B cell (primary cell): ENCODE measurements at regions not wholly inside any gene's neighbourhood (a gene's known extent, or its start where the extent isn't known, plus 50 kb on each side); places are given as distances from the start of the nearest gene placed in this dataset.

Source experiments
- ATAC-seq: fragments of 200-7000 bp; cut with Tn5 transposase; one replicate; pipeline ENCODE4 v1.10.0; 2021; ENCODE audit warnings: low read depth, mild to moderate bottlenecking, moderate number of reproducible peaks, moderate library complexity
- CTCF ChIA-PET: fragments of 350-600 bp; sonication (Branson Sonifier 250); formaldehyde crosslinking; loops from one replicate; lab custom pipeline; 2021; ENCODE audit warnings: antibody characterized with exemption, inconsistent platforms; lab: Charles Lee
- POLR2A ChIA-PET: fragments of 350-600 bp; sonication (Branson Sonifier 250); formaldehyde crosslinking; loops from one replicate; lab custom pipeline; 2021; ENCODE audit warnings: antibody characterized with exemption; lab: Charles Lee
- DNase-seq: peaks from one replicate; pipeline ENCODE4 v3.0.0; 2013
- H2AFZ ChIP-seq: 2 replicates; pipeline ENCODE4 v1.6.1; 2012; ENCODE audit warnings: mild to moderate bottlenecking, low read depth, low read length; ENCODE audit not compliant: insufficient read depth, poor library complexity, severe bottlenecking
- H3K27ac ChIP-seq, 2 donors: 1 replicate in 1 of 2; 2 replicates in 1 of 2; pipeline ENCODE4 v1.5.1; 2012 to 2013; ENCODE audit warnings: low read length in 2 of 2, mild to moderate bottlenecking in 2 of 2, moderate library complexity in 1 of 2
- H3K27me3 ChIP-seq, 4 experiments: fragments of 200-600 bp in 1 of 4; sonication (generic) in 1 of 4; replicated peaks in 1 of 4; 1 replicate in 2 of 4; 2 replicates in 2 of 4; pipeline versions ENCODE4 v1.6.1 to v1.7.0; 2013 to 2016; ENCODE audit warnings: low read length in 3 of 4, mild to moderate bottlenecking in 2 of 4, mixed read lengths in 1 of 4, moderate library complexity in 1 of 4; ENCODE audit not compliant: insufficient read depth in 4 of 4, control insufficient read depth in 3 of 4; ENCODE audit errors: control extremely low read depth in 1 of 4
- H3K36me3 ChIP-seq, 2 experiments: replicated peaks in 1 of 2; 1 replicate in 1 of 2; 2 replicates in 1 of 2; pipeline versions ENCODE4 v1.6.1 to v1.7.1; 2013; ENCODE audit warnings: low read length in 1 of 2; ENCODE audit not compliant: insufficient read depth in 2 of 2, control insufficient read depth in 1 of 2; ENCODE audit errors: control extremely low read depth in 1 of 2, extremely low read depth in 1 of 2
- H3K4me1 ChIP-seq, 2 donors: fragments of 200-600 bp in 1 of 2; sonication (generic) in 1 of 2; 1 replicate in 1 of 2; 2 replicates in 1 of 2; pipeline versions ENCODE4 v1.5.1 to v1.6.1; 2013 to 2017; ENCODE audit warnings: low read length in 2 of 2; ENCODE audit not compliant: control insufficient read depth in 2 of 2, insufficient read depth in 2 of 2
- H3K4me2 ChIP-seq: replicated peaks from 2 replicates; pipeline ENCODE3; 2012; ENCODE audit warnings: mild to moderate bottlenecking, low read depth, low read length; ENCODE audit not compliant: poor library complexity, severe bottlenecking
- H3K4me3 ChIP-seq, 5 experiments: fragments of 200-600 bp in 1 of 5; sonication (generic) in 1 of 5; 1 replicate in 3 of 5; 2 replicates in 2 of 5; pipeline versions ENCODE4 v1.5.1 to v1.7.0; 2011 to 2016; ENCODE audit warnings: low read length in 4 of 5, mild to moderate bottlenecking in 4 of 5, low read depth in 2 of 5, control low read depth in 1 of 5, moderate library complexity in 1 of 5; ENCODE audit not compliant: insufficient read depth in 1 of 5; ENCODE audit errors: control extremely low read depth in 1 of 5, extremely low read depth in 1 of 5
- H3K79me2 ChIP-seq: fragments of 200-600 bp; sonication (generic); one replicate; pipeline ENCODE4 v1.6.0; 2016; ENCODE audit warnings: low read length; ENCODE audit not compliant: control insufficient read depth, insufficient read depth
- H3K9ac ChIP-seq: fragments of 200-600 bp; sonication (generic); 2 replicates; pipeline ENCODE4 v1.6.1; 2017; ENCODE audit warnings: mild to moderate bottlenecking, low read length, moderate library complexity
- H3K9me3 ChIP-seq, 3 donors: one replicate each; pipeline versions ENCODE4 v1.6.1 to v1.7.1; 2013; ENCODE audit warnings: low read length in 2 of 3; ENCODE audit not compliant: control insufficient read depth in 2 of 3, insufficient read depth in 1 of 3; ENCODE audit errors: control extremely low read depth in 1 of 3
- H4K20me1 ChIP-seq: 2 replicates; pipeline ENCODE4 v1.6.0; 2012; ENCODE audit warnings: mild to moderate bottlenecking, low read length; ENCODE audit not compliant: insufficient read depth, control insufficient read depth, poor library complexity, severe bottlenecking
- H3K27ac Mint-ChIP-seq: one replicate; pipeline ENCODE4 v1.8.0; 2021; ENCODE audit warnings: mixed read lengths
- H3K27me3 Mint-ChIP-seq: one replicate; pipeline ENCODE4 v1.8.0; 2021; ENCODE audit warnings: mixed read lengths
- H3K4me1 Mint-ChIP-seq: one replicate; pipeline ENCODE4 v1.8.0; 2021; ENCODE audit warnings: mixed read lengths
- H3K4me3 Mint-ChIP-seq: one replicate; pipeline ENCODE4 v1.8.0; 2021; ENCODE audit warnings: mixed read lengths
- H3K9me3 Mint-ChIP-seq: one replicate; pipeline ENCODE4 v1.8.0; 2022; ENCODE audit warnings: mixed read lengths; ENCODE audit not compliant: insufficient read depth
- EZH2 ChIP-seq: IDR thresholded peaks from 2 replicates; pipeline ENCODE4 v1.6.1; 2012; ENCODE audit warnings: borderline replicate concordance, low read depth, mild to moderate bottlenecking, moderate library complexity, low read length; ENCODE audit not compliant: insufficient read depth, poor library complexity, severe bottlenecking
- WGBS: methylation state at CpG from one replicate; pipeline ENCODE4 v1.1.5; 2013; ENCODE audit warnings: missing lambda C conversion rate; ENCODE audit not compliant: insufficient coverage; 5-methylcytosine and 5-hydroxymethylcytosine counted together
- intact Hi-C: fragments of 100-400 bp; cut with micrococcal nuclease; formaldehyde crosslinking; loops from one replicate; pipeline ENCODE4 v1.10.0; 2022
- TF ChIP-seq, protein P1 (sequence below): fragments of 200-600 bp; IDR thresholded peaks from one replicate; pipeline ENCODE4 v1.8.0; 2022; ENCODE audit warnings: antibody characterized with exemption, mild to moderate bottlenecking

GRCh38 chr3:117721866-117722265 is 1012.3 kb downstream of the TUSC7 start:
- no peak for DNase-seq
- ChIA-PET POLR2A (no interaction called here), CTCF (interaction anchor here (1.1 kb wide), 1 partner anchor 13 kb away, joined by 3 read pairs; no protein-coding TSS in a partner anchor)
- Mint-ChIP-seq H3K27me3 (no peaks in the 10 kb centered on the region), H3K4me3 (no peak overlapping the region), H3K27ac (no peak overlapping the region), H3K9me3 (no peaks in the 10 kb centered on the region), H3K4me1 (peaks cover 8% of the 10 kb centered on the region)
- Histone ChIP-seq H3K9me3 (no peaks in the 10 kb centered on the region), H3K27me3 (no peaks in the 10 kb centered on the region), H2AFZ (no peak overlapping the region), H3K36me3 (no peaks in the 10 kb centered on the region), H4K20me1 (no peaks in the 10 kb centered on the region), H3K27ac (no peak overlapping the region), H3K9ac (no peak overlapping the region), H3K79me2 (no peaks in the 10 kb centered on the region), H3K4me2 (no peak overlapping the region), H3K4me3 (no peak overlapping the region), H3K4me1 (peaks cover 0 to 2% of the 10 kb centered on the region in 2 donors)
- no peak for TF ChIP-seq EZH2
- TF ChIP-seq, protein P1, sequence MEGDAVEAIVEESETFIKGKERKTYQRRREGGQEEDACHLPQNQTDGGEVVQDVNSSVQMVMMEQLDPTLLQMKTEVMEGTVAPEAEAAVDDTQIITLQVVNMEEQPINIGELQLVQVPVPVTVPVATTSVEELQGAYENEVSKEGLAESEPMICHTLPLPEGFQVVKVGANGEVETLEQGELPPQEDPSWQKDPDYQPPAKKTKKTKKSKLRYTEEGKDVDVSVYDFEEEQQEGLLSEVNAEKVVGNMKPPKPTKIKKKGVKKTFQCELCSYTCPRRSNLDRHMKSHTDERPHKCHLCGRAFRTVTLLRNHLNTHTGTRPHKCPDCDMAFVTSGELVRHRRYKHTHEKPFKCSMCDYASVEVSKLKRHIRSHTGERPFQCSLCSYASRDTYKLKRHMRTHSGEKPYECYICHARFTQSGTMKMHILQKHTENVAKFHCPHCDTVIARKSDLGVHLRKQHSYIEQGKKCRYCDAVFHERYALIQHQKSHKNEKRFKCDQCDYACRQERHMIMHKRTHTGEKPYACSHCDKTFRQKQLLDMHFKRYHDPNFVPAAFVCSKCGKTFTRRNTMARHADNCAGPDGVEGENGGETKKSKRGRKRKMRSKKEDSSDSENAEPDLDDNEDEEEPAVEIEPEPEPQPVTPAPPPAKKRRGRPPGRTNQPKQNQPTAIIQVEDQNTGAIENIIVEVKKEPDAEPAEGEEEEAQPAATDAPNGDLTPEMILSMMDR: no peak
- no CpG with 5 or more reads among the region's 2 CpGs for WGBS
- intact Hi-C loops: no loop called here
- ATAC-seq: no peak

GRCh38 chr3:117722856-117723255 is 1013.3 kb downstream of the TUSC7 start:
- intact Hi-C loops: no loop called here
- H3K27ac Mint-ChIP-seq: no peak overlapping the region

More at GRCh38 chr3:117722856-117723255, 1013.3 kb downstream of the TUSC7 start:
- H4K20me1 ChIP-seq: no peaks in the 10 kb centered on the region
- H3K4me3 Mint-ChIP-seq: no peak overlapping the region
- H2AFZ ChIP-seq: no peak overlapping the region
- POLR2A ChIA-PET: no interaction called here
- TF ChIP-seq, protein P1: no peak
- TF ChIP-seq EZH2: no peak
- no peaks in the 10 kb centered on the region for H3K9me3 Mint-ChIP-seq
- DNase-seq (peak; percentile 42), ATAC-seq (peak; percentile 33)
- whole genome bisulfite sequencing: 0% methylated on average over 1 of the region's 3 CpGs
- CTCF ChIA-PET: no interaction called here
- H3K4me1 Mint-ChIP-seq: peaks cover 8% of the 10 kb centered on the region
- H3K27me3 Mint-ChIP-seq: no peaks in the 10 kb centered on the region
- H3K27ac ChIP-seq: no peak overlapping the region
- no peak overlapping the region for H3K4me2 ChIP-seq
- no peaks in the 10 kb centered on the region for H3K27me3 ChIP-seq
- H3K36me3 ChIP-seq: no peaks in the 10 kb centered on the region
- no peak overlapping the region for H3K9ac ChIP-seq
- H3K4me1 ChIP-seq: peaks cover 0 to 2% of the 10 kb centered on the region in 2 donors
- H3K4me3 ChIP-seq: no peak overlapping the region
- no peaks in the 10 kb centered on the region for H3K79me2 ChIP-seq
- H3K9me3 ChIP-seq: no peaks in the 10 kb centered on the region
